Fibroblast of mammary gland (primary cell): ENCODE measurements at regions not wholly inside any gene's neighbourhood (a gene's known extent, or its start where the extent isn't known, plus 50 kb on each side); places are given as distances from the start of the nearest gene placed in this dataset.

Experiments used
- DNase-seq: peaks from one replicate; pipeline ENCODE4 v3.0.0-alpha.2; 2010; ENCODE audit warnings: low read depth
- H3K4me3 ChIP-seq: 2 replicates; pipeline ENCODE4 v1.5.1; 2011; ENCODE audit warnings: low read depth, mild to moderate bottlenecking, low read length, moderate library complexity; ENCODE audit not compliant: control insufficient read depth
- CTCF ChIP-seq: conservative IDR thresholded peaks from 2 replicates; pipeline ENCODE4 v1.5.1; 2011; ENCODE audit warnings: low read depth, low read length, inconsistent platforms; ENCODE audit not compliant: control insufficient read depth, insufficient read depth

DNA sequence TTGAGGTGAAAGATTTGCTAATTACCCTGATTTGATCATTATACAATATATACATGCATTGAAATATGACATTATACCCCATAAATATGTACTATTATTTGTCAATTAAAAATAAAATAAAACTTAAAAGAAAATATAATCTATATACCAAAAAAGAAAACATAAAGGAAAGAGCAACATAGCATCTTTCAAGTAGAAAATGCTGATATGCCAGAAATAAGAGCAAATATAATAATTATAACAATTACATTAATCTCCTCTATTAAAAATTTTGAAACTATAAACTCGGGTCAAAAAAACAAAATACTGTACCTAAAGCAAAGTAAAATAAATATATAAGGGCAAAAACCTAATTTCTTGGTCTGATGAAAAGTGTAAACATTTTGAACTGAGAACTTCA, 209.3 kb upstream of the PDE1C start:
- DNase-seq, result no peak
- no peak for TF ChIP-seq CTCF
- H3K4me3 ChIP-seq, result no peak overlapping the region

- H3K4me3 ChIP-seq, result no peak overlapping the region
- no peak for TF ChIP-seq CTCF
- DNase-seq, result no peak
Observed at GRCh38 chr7:32275216-32276009, 205.2 kb upstream of the PDE1C start.

GRCh38 chr7:32273297-32273696, 203.1 kb upstream of the PDE1C start:
- H3K4me3 ChIP-seq, result no peak overlapping the region
- TF ChIP-seq CTCF, result no peak
- no peak for DNase-seq

GRCh38 chr7:32266932-32267475, 196.8 kb upstream of the PDE1C start:
- no peak overlapping the region for H3K4me3 ChIP-seq
- TF ChIP-seq CTCF, result no peak
- no peak for DNase-seq

- TF ChIP-seq CTCF, result no peak
- H3K4me3 ChIP-seq, result no peak overlapping the region
- DNase-seq, result no peak
Observed at GRCh38 chr7:32264702-32265284, 194.6 kb upstream of the PDE1C start.

GRCh38 chr7:32263611-32264010, 193.4 kb upstream of the PDE1C start:
- no peak overlapping the region for H3K4me3 ChIP-seq
- no peak for DNase-seq
- no peak for TF ChIP-seq CTCF
